ENCODE measurements at regions not wholly inside any gene's neighbourhood (a gene's known extent, or its start where the extent isn't known, plus 50 kb on each side); places are given as distances from the start of the nearest gene placed in this dataset.

DNA sequence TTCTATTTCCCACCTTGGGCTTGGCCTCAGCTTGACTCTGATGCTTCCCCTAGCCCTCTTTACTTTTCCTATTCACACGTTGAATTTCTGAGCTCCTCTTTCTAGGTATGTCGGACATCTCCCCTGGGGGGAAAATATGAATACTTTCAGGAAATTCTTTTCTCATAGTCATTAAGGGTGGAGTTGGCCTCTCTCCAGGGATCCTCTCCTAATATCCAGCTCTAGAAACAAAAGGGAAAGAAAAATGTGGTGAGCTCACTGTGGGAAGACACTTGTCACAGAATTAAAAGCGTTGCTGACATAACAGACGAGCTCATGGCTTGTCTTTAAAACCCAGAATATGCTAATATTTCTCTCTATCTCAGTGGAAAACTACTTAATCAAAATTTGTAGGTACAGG lies 132.7 kb upstream of the MEX3C start:
- Histone ChIP-seq H2AFZ (ENCODE audit: low read length) (no peak overlapping the region), H3K36me3 (ENCODE audit: control insufficient read depth, insufficient read depth, low read length) (no peaks in the 10 kb centered on the region), H3K9me3 (ENCODE audit: control insufficient read depth, insufficient read depth, low read depth, low read length) (no peaks in the 10 kb centered on the region), H3K4me3 (replicated peaks in 1 of 4; ENCODE audit: control extremely low read depth in 1 of 4, insufficient read depth in 1 of 4, low read depth in 3 of 4, low read length in 4 of 4) (no peak overlapping the region), H3K27ac (ENCODE audit: insufficient read depth, low read length) (no peak overlapping the region), H4K20me1 (ENCODE audit: control insufficient read depth, extremely low read depth, insufficient read depth, low read length) (no peaks in the 10 kb centered on the region), H3K4me2 (ENCODE audit: extremely low read depth, insufficient read depth, low read length) (no peak overlapping the region), H3K27me3 (ENCODE audit: control insufficient read depth, insufficient read depth, low read length) (no peaks in the 10 kb centered on the region), H3K9ac (ENCODE audit: insufficient read depth, low read length) (no peak overlapping the region), H3K4me1 (ENCODE audit: control insufficient read depth, extremely low read depth, insufficient read depth, low read length) (no peaks in the 10 kb centered on the region), H3K79me2 (ENCODE audit: control insufficient read depth, insufficient read depth, low read length) (no peaks in the 10 kb centered on the region)
- TF ChIP-seq EZH2 (IDR thresholded peaks at IDR 0.05; ENCODE audit: low read length, missing control alignments) (no peak), CTCF (conservative IDR thresholded peaks at IDR 0.05 in 1 of 2, IDR thresholded peaks at IDR 0.05 in 1 of 2; ENCODE audit: low read depth in 1 of 2, low read length in 2 of 2) (no peak)
- peak in 1 of 2 donors; percentile 30 for DNase-seq (ENCODE audit: low read depth in 2 of 2)

DNA sequence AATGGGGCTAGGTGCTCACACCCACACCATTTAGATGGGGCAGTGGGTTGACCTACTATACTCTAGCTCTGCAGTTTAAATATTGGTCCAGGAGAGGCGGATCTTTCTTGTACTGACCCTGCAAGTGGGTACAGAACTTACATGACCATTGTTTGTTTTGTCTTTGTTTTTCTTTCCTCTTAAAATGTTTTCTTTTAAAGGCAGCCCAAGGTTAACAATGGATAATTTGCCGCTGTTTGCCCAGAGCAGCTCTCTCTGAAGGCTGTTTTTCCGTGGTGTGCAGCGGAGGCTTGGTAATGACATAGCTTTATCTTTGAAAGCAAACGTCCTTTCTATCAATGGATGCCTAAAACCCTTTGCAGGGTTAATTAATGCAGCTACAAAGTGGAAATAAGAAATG lies 133.3 kb upstream of the MEX3C start:
- Histone ChIP-seq H3K4me3 (replicated peaks in 1 of 4; ENCODE audit: control extremely low read depth in 1 of 4, insufficient read depth in 1 of 4, low read depth in 3 of 4, low read length in 4 of 4) (no peak overlapping the region), H3K27ac (ENCODE audit: insufficient read depth, low read length) (no peak overlapping the region), H2AFZ (ENCODE audit: low read length) (no peak overlapping the region), H4K20me1 (ENCODE audit: control insufficient read depth, extremely low read depth, insufficient read depth, low read length) (no peaks in the 10 kb centered on the region), H3K9me3 (ENCODE audit: control insufficient read depth, insufficient read depth, low read depth, low read length) (no peaks in the 10 kb centered on the region), H3K4me1 (ENCODE audit: control insufficient read depth, extremely low read depth, insufficient read depth, low read length) (no peaks in the 10 kb centered on the region), H3K79me2 (ENCODE audit: control insufficient read depth, insufficient read depth, low read length) (no peaks in the 10 kb centered on the region), H3K27me3 (ENCODE audit: control insufficient read depth, insufficient read depth, low read length) (no peaks in the 10 kb centered on the region), H3K4me2 (ENCODE audit: extremely low read depth, insufficient read depth, low read length) (no peak overlapping the region), H3K36me3 (ENCODE audit: control insufficient read depth, insufficient read depth, low read length) (no peaks in the 10 kb centered on the region), H3K9ac (ENCODE audit: insufficient read depth, low read length) (no peak overlapping the region)
- DNase-seq (ENCODE audit: low read depth in 2 of 2): no peak
- TF ChIP-seq EZH2 (IDR thresholded peaks at IDR 0.05; ENCODE audit: low read length, missing control alignments): no peak
- no peak for TF ChIP-seq CTCF (conservative IDR thresholded peaks at IDR 0.05 in 1 of 2, IDR thresholded peaks at IDR 0.05 in 1 of 2; ENCODE audit: low read depth in 1 of 2, low read length in 2 of 2)

DNA sequence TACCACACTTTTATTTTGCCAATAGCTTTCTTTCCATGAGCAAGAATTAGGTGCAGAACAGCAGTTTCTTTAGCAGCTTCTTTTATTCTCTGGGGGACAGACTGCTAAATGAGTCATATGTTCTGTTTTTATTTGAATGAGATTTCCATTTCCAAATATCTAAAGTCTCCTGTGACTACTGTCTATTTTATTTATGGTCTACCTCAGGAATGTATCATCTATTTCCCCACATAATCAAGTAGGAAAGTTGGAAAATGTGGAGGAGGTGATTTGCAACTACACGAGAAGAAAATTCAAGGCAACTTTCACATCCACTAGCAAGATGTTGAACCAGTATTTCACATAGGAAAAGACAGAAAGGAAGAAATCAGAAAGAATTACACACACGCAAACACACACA lies 139.9 kb upstream of the MEX3C start:
- Histone ChIP-seq H3K4me3 (replicated peaks in 1 of 4; ENCODE audit: control extremely low read depth in 1 of 4, insufficient read depth in 1 of 4, low read depth in 3 of 4, low read length in 4 of 4) (no peak overlapping the region), H2AFZ (ENCODE audit: low read length) (no peak overlapping the region), H4K20me1 (ENCODE audit: control insufficient read depth, extremely low read depth, insufficient read depth, low read length) (no peaks in the 10 kb centered on the region), H3K9me3 (ENCODE audit: control insufficient read depth, insufficient read depth, low read depth, low read length) (no peaks in the 10 kb centered on the region), H3K79me2 (ENCODE audit: control insufficient read depth, insufficient read depth, low read length) (no peaks in the 10 kb centered on the region), H3K4me2 (ENCODE audit: extremely low read depth, insufficient read depth, low read length) (no peak overlapping the region), H3K36me3 (ENCODE audit: control insufficient read depth, insufficient read depth, low read length) (no peaks in the 10 kb centered on the region), H3K9ac (ENCODE audit: insufficient read depth, low read length) (no peak overlapping the region), H3K27ac (ENCODE audit: insufficient read depth, low read length) (no peak overlapping the region), H3K4me1 (ENCODE audit: control insufficient read depth, extremely low read depth, insufficient read depth, low read length) (no peaks in the 10 kb centered on the region), H3K27me3 (ENCODE audit: control insufficient read depth, insufficient read depth, low read length) (no peaks in the 10 kb centered on the region)
- TF ChIP-seq CTCF (conservative IDR thresholded peaks at IDR 0.05 in 1 of 2, IDR thresholded peaks at IDR 0.05 in 1 of 2; ENCODE audit: low read depth in 1 of 2, low read length in 2 of 2) (no peak), EZH2 (IDR thresholded peaks at IDR 0.05; ENCODE audit: low read length, missing control alignments) (no peak)
- peak in 1 of 2 donors; percentile 59 for DNase-seq (ENCODE audit: low read depth in 2 of 2)

Measured in fibroblast of lung (primary cell).